ENCODE measurements at regions not wholly inside any gene's neighbourhood (a gene's known extent, or its start where the extent isn't known, plus 50 kb on each side); places are given as distances from the start of the nearest gene placed in this dataset.

DNA sequence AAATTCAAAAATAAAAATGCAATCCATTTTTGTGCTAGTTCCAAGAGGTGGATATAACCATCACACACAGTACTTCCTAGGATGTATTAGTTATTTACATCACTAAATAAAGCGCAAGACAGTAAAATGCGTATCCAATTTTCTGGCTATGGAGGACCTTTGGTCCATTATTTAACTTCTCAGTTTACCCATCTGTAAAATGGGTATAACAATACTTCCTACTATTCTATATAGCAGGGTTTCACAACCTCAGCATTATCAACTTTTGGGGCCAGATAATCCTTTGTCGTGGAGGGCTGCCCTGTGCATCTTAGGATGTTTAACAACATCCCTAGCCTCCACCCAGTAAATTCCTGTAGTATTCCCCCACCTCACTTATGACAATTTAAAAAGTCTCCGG is 275.1 kb upstream of the PKDCC start:
- no peak for DNase-seq (ENCODE audit: low spot score)
- TF ChIP-seq, protein P1, sequence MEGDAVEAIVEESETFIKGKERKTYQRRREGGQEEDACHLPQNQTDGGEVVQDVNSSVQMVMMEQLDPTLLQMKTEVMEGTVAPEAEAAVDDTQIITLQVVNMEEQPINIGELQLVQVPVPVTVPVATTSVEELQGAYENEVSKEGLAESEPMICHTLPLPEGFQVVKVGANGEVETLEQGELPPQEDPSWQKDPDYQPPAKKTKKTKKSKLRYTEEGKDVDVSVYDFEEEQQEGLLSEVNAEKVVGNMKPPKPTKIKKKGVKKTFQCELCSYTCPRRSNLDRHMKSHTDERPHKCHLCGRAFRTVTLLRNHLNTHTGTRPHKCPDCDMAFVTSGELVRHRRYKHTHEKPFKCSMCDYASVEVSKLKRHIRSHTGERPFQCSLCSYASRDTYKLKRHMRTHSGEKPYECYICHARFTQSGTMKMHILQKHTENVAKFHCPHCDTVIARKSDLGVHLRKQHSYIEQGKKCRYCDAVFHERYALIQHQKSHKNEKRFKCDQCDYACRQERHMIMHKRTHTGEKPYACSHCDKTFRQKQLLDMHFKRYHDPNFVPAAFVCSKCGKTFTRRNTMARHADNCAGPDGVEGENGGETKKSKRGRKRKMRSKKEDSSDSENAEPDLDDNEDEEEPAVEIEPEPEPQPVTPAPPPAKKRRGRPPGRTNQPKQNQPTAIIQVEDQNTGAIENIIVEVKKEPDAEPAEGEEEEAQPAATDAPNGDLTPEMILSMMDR (IDR thresholded peaks at IDR 0.05; ENCODE audit: borderline replicate concordance, control extremely low read depth, extremely low read depth, insufficient read depth, missing control alignments): no peak
- in situ Hi-C loops (cut with MboI; ENCODE audit: low sequenced_read_pairs, unreplicated experiment): no loop called here

DNA sequence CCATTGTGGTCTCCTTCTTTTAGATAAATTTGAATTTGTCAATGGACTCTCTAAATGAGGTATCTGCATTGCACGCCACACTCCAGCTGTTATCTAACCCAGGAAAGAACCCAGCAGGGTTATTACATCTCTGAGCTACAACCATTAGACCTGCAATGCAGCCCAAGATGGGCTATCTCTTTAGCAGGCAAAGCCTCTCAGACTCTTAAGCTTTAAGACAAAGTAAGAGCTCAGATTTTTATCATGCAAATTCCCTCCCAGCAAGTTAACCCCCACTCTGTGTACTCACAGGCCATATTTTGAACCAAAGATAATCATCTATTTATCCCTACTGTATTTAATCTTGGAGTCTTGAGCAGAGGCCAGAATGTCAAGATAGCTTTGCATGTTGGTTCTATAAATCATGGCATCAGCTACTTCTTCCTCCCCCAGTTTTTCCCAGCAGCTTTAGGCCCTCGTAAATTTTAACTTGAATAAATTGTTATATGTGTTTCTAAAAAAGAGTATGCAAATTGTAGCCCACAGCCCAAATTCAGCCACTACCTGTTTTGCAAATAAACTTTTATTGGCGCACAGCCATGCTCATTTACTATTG is 273.7 kb upstream of the PKDCC start:
- in situ Hi-C loops (cut with MboI; ENCODE audit: low sequenced_read_pairs, unreplicated experiment): no loop called here
- DNase-seq (ENCODE audit: low spot score): no peak

DNA sequence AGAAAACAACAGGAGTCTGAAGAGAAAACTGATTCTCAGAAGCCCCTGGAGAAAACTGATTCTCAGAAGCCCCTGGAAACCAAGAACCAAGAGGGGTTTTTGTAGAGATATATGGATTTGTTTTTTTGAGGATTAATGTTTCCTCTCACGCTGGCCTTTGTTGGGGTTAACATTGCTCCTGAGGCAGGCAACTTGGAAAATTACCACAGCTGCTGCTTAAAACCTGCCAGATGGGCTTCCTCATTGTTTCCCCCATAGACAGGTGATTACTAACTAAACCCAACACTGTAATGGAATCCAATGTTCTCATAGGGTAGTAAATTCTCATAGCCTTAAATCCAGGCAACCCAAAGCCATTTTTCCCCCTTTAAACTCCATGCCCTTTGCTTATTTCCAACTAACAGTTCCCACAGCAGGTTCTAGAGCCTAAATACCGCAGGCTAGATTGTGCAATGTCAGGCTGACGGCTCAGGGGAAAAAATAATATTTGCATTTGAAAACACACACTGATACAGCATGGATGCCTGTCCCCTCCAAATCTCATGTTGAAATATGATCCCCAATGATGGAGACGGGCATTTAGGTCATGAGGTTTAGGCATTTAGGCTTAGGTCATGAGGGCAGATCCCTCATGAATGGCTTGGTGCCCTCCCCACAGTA is 272.3 kb upstream of the PKDCC start:
- DNase-seq (ENCODE audit: low spot score): no peak
- in situ Hi-C loops (cut with MboI; ENCODE audit: low sequenced_read_pairs, unreplicated experiment): loop anchor here (25.0 kb wide), 2 partner anchors 88 to 363 kb away; no protein-coding TSS in a partner anchor
- TF ChIP-seq, protein P1 (IDR thresholded peaks at IDR 0.05; ENCODE audit: borderline replicate concordance, control extremely low read depth, extremely low read depth, insufficient read depth, missing control alignments): no peak

More for the DNA sequence above, 273.7 kb upstream of the PKDCC start:
- TF ChIP-seq, protein P1 (IDR thresholded peaks at IDR 0.05; ENCODE audit: borderline replicate concordance, control extremely low read depth, extremely low read depth, insufficient read depth, missing control alignments): no peak

DNA sequence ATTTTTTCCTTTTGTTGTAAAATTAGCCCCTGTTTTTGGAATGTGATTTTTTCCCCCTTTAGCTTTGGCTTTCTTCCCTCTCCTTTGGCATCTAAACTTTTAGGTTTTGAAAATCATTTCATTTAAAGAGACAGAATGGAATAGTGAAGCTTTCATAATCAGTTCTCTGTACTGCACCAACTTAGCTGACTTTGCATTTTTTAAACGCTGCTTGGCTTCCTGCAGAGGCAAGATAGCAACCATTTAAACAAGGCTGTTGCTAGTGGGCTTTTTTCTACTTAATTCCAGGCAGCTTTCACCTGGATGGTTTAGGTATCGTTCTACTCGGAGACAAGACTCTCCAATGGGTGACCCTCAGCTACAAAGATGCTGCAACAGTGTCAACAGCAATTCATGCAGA is 267.9 kb upstream of the PKDCC start:
- TF ChIP-seq, protein P1 (IDR thresholded peaks at IDR 0.05; ENCODE audit: borderline replicate concordance, control extremely low read depth, extremely low read depth, insufficient read depth, missing control alignments): no peak
- in situ Hi-C loops (cut with MboI; ENCODE audit: low sequenced_read_pairs, unreplicated experiment): loop anchor here (25.0 kb wide), 2 partner anchors 93 to 368 kb away; no protein-coding TSS in a partner anchor
- DNase-seq (ENCODE audit: low spot score): no peak

DNA sequence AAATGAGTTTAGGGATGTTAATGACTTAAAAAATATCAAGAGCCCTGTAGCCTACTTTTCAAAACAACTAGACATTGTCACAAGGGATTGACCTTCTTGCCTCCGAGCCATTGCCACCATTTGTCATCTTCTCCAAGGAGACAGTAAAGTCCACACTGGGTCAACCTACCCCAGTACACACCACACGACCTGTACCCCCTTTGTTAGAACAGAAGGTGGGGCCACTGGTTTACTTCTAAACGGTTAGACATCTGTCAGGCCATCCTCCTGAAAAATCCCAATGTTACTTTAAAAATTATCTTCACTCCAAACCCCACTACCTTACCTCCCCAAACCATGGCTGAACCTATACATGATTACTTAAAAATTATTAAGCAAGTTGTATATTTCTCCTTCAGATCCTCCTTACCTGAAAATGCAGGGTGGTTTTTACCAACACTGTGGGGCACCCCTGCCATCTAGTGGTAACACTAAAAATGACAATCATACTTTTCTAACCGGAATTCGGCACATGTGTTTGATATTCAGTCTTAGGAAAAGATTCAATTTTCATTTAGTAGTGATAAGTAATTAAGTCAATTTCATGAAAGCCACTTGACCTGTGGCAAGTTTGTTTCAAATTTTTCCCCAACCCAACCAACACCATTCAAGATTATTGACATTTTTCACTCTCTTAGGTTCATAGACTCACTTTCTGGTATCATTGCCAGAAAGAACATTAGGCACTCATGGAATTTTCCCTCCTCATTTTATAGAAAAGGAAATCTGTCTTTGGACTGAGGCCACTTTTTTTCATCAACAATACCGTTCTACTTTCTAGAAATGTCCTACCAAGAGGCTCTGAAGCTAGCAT is 265.3 kb upstream of the PKDCC start:
- in situ Hi-C loops (cut with MboI; ENCODE audit: low sequenced_read_pairs, unreplicated experiment): loop anchor here (25.0 kb wide), 2 partner anchors 95 to 370 kb away; no protein-coding TSS in a partner anchor
- TF ChIP-seq, protein P1 (IDR thresholded peaks at IDR 0.05; ENCODE audit: borderline replicate concordance, control extremely low read depth, extremely low read depth, insufficient read depth, missing control alignments): peak; percentile 42
- peak; percentile 34 for DNase-seq (ENCODE audit: low spot score)

DNA sequence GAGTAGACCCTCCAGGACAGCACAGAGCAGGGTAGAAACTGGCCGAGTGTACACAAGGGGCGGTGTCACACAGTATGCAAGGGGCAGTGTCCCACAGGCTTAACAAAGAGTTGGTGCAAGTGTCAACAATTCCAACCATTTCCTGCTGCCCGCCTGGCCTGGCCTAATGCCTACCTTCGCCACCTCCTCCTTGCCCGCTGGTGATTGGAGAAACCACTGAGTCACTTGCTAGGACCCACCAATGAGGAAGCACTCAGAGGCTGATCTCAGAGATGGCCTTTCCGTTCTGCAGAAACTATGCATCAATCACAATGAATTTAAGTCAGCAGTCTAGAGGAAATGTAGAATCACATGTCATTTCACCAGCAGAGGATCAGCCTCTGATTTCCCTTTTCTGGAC is 263.3 kb upstream of the PKDCC start:
- TF ChIP-seq, protein P1 (IDR thresholded peaks at IDR 0.05; ENCODE audit: borderline replicate concordance, control extremely low read depth, extremely low read depth, insufficient read depth, missing control alignments): no peak
- in situ Hi-C loops (cut with MboI; ENCODE audit: low sequenced_read_pairs, unreplicated experiment): loop anchor here (25.0 kb wide), 2 partner anchors 97 to 372 kb away; no protein-coding TSS in a partner anchor
- DNase-seq (ENCODE audit: low spot score): no peak

All from GM13976 (cell line).